ENCODE measurements at regions not wholly inside any gene's neighbourhood (a gene's known extent, or its start where the extent isn't known, plus 50 kb on each side); places are given as distances from the start of the nearest gene placed in this dataset.
"Not testable (repeated sequence)": the region's sequence is repeated elsewhere in the genome, so short reads cannot be mapped to it uniquely, and the experiment has no call there.

DNA sequence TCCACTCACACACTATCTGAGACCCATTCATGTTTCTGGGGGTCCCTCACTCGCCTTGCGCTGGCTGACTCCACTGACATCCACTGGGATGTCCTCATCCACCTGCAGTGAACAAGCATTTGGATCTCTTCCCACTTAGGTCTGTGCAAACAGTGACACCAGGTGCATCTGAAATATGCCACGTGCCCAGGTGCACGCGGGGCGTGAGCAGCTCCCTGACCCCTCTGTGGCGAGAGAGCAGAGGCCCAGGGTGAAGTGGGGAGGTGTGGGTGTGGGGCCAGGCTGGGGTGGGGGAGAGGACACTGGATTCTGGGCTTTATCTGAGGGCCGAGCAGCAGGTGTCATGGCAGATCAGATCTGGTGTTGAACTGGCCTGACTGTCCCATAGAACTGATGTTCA, 85.4 kb upstream of the LPCAT1 start:
- TF ChIP-seq, protein P1, sequence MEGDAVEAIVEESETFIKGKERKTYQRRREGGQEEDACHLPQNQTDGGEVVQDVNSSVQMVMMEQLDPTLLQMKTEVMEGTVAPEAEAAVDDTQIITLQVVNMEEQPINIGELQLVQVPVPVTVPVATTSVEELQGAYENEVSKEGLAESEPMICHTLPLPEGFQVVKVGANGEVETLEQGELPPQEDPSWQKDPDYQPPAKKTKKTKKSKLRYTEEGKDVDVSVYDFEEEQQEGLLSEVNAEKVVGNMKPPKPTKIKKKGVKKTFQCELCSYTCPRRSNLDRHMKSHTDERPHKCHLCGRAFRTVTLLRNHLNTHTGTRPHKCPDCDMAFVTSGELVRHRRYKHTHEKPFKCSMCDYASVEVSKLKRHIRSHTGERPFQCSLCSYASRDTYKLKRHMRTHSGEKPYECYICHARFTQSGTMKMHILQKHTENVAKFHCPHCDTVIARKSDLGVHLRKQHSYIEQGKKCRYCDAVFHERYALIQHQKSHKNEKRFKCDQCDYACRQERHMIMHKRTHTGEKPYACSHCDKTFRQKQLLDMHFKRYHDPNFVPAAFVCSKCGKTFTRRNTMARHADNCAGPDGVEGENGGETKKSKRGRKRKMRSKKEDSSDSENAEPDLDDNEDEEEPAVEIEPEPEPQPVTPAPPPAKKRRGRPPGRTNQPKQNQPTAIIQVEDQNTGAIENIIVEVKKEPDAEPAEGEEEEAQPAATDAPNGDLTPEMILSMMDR (IDR thresholded peaks at IDR 0.05), result not testable (repeated sequence)
- TF ChIP-seq POLR2A, EP300 (IDR thresholded peaks at IDR 0.05): not testable (repeated sequence)
